ENCODE measurements at regions not wholly inside any gene's neighbourhood (a gene's known extent, or its start where the extent isn't known, plus 50 kb on each side); places are given as distances from the start of the nearest gene placed in this dataset.

DNA sequence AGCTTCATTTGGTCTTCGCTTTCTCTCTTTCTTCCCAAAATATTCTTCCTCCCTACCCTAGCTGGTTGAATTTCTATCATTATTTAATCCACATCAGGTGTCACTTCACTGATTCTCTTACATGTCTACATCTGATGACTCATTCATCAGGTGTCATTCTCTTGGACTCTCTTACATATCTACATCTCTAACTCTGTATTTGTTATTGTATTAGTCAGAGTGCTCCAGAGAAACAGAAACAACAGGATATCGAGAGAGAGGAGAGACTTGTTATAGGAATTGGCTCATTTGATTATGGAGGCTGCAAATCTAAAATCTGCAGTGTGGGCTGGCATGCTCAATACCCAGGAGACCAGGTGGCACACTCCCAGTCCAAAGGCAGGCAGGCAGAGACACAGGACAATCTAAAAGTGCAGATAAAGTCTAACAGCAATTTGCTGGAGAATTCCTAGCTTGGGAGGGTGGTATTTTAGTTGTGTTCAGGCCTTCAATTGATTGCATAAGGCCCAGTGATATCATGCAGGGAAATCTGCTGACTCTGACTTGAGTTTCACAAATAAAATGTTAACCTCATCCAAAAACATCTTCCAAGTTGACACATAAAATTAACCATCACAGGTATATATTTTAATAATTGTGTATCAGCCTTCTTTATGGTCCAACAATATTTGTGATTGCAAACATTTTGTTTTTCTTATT is 541.4 kb upstream of the SLITRK5 start:
- TF ChIP-seq POLR2A (IDR thresholded peaks at IDR 0.05) = no peak
- Histone ChIP-seq H3K9me3 (no peaks in the 10 kb centered on the region), H3K27me3 (no peaks in the 10 kb centered on the region), H3K4me3 (no peak overlapping the region), H3K36me3 (no peaks in the 10 kb centered on the region), H3K4me1 (no peaks in the 10 kb centered on the region), H3K27ac (no peak overlapping the region)
- 81 to 86% methylated on average over 2 of the region's 2 CpGs for WGBS, 2 donors
- intact Hi-C loops (cut with DNase I) = no loop called here
- no peak for DNase-seq

DNA sequence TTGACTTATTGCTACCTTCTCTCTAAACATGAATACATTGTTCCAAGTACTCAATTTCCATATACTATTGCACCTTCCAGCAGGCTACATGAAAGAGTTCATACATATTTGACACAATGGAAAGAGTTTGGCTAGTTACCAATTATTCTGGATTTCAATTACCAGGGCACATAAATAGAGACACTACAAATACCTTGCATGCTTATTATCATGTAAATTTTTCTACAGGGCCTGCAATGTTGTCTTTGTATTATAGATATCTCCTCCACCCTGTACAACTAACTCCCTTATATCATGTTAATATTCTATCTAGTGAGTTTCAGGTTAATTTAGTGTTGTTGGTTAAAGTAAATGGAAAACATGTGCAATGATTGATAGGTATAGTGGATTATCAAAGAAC is 540.7 kb upstream of the SLITRK5 start:
- H3K27ac ChIP-seq = no peak overlapping the region
- H3K9me3 ChIP-seq = no peaks in the 10 kb centered on the region
- H3K36me3 ChIP-seq = no peaks in the 10 kb centered on the region
- no peak for TF ChIP-seq POLR2A (IDR thresholded peaks at IDR 0.05)
- TF ChIP-seq EP300 (IDR thresholded peaks at IDR 0.05) = no peak
- no peak for TF ChIP-seq POLR2AphosphoS5 (IDR thresholded peaks at IDR 0.05)
- TF ChIP-seq, protein P1, sequence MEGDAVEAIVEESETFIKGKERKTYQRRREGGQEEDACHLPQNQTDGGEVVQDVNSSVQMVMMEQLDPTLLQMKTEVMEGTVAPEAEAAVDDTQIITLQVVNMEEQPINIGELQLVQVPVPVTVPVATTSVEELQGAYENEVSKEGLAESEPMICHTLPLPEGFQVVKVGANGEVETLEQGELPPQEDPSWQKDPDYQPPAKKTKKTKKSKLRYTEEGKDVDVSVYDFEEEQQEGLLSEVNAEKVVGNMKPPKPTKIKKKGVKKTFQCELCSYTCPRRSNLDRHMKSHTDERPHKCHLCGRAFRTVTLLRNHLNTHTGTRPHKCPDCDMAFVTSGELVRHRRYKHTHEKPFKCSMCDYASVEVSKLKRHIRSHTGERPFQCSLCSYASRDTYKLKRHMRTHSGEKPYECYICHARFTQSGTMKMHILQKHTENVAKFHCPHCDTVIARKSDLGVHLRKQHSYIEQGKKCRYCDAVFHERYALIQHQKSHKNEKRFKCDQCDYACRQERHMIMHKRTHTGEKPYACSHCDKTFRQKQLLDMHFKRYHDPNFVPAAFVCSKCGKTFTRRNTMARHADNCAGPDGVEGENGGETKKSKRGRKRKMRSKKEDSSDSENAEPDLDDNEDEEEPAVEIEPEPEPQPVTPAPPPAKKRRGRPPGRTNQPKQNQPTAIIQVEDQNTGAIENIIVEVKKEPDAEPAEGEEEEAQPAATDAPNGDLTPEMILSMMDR (IDR thresholded peaks at IDR 0.05) = no peak
- H3K4me1 ChIP-seq = no peaks in the 10 kb centered on the region
- no peaks in the 10 kb centered on the region for H3K27me3 ChIP-seq
- DNase-seq = no peak
- no peak overlapping the region for H3K4me3 ChIP-seq
- intact Hi-C loops (cut with DNase I) = no loop called here

DNA sequence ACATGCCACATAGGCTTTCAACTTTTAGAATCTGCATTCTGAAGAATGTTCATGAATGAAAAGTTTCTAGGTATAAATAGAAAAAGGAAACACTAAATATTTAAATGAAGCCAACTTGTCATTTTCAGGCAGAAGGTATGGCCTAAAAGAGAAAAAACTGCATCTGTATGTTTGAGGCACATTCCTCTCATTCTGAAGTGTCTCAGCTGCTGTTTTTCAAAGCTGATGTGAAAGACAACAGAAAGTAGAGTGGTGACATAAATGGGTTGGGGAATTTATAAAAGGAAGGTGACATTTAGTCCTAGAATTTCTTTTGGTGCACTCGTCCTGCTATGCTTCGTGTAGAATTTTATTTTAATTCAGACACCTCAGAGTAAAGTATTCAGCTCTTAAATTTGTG is 539.6 kb upstream of the SLITRK5 start:
- Histone ChIP-seq H3K4me3 (no peak overlapping the region), H3K9me3 (no peaks in the 10 kb centered on the region), H3K36me3 (no peaks in the 10 kb centered on the region), H3K27ac (no peak overlapping the region), H3K27me3 (no peaks in the 10 kb centered on the region), H3K4me1 (no peaks in the 10 kb centered on the region)
- intact Hi-C loops (cut with DNase I) = no loop called here
- WGBS, 2 donors = 65 to 70% methylated on average over 2 of the region's 2 CpGs
- TF ChIP-seq EP300 (IDR thresholded peaks at IDR 0.05) (no peak), POLR2AphosphoS5 (IDR thresholded peaks at IDR 0.05) (no peak), POLR2A (IDR thresholded peaks at IDR 0.05) (no peak)
- TF ChIP-seq, protein P1 (IDR thresholded peaks at IDR 0.05) = no peak
- DNase-seq = no peak

DNA sequence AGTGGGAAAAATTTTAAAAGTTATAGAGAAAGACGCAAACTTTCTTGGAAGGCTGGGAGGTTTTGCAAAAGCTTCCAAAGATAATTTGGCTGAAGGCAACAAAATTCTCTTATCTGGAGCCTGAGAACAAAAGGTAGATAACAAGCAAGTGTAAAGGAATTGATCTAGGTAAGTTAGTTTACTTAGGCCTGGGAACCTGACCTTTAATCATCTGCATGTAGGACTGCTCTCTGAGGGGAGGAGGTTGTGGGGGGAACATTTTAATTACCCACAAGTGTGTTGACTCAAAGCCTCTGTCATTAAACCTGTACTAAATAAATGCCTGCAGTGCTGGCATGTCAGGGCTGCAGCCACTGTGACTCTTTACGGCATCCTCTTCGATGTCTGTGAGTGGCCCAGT is 532.3 kb upstream of the SLITRK5 start:
- 88 to 95% methylated on average over 3 of the region's 3 CpGs for WGBS, 2 donors
- DNase-seq = no peak
- no peak overlapping the region for H3K4me3 ChIP-seq
- intact Hi-C loops (cut with DNase I) = no loop called here
- TF ChIP-seq EP300 (IDR thresholded peaks at IDR 0.05) = no peak
- TF ChIP-seq, protein P1 (IDR thresholded peaks at IDR 0.05) = no peak
- no peak for TF ChIP-seq POLR2AphosphoS5 (IDR thresholded peaks at IDR 0.05)
- no peak for TF ChIP-seq POLR2A (IDR thresholded peaks at IDR 0.05)
- no peaks in the 10 kb centered on the region for H3K36me3 ChIP-seq
- H3K27ac ChIP-seq = no peak overlapping the region
- H3K9me3 ChIP-seq = no peaks in the 10 kb centered on the region
- H3K27me3 ChIP-seq = no peaks in the 10 kb centered on the region
- no peaks in the 10 kb centered on the region for H3K4me1 ChIP-seq

DNA sequence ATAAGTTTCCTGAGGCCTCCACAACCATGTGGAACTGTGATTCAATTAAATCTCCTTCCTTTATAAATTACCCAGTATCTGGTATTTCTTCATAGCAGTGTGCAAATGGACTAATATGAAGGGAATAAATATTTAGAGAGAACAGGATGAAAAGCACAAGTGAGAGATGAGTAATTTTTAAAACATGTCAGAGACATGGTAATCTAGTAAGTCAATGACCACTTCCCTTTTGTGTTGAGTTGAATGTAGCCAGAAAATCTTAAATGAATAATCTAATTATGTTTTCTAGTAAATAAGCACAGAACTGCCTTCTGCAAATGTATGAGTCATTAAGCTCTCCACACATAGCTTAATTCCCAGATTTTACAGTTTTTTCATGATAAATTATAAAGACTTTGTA is 524.1 kb upstream of the SLITRK5 start:
- intact Hi-C loops (cut with DNase I) = no loop called here
- no peak overlapping the region for H3K4me3 ChIP-seq
- no peak overlapping the region for H3K27ac ChIP-seq
- no peaks in the 10 kb centered on the region for H3K4me1 ChIP-seq
- H3K36me3 ChIP-seq = no peaks in the 10 kb centered on the region
- H3K9me3 ChIP-seq = no peaks in the 10 kb centered on the region
- no peaks in the 10 kb centered on the region for H3K27me3 ChIP-seq
- TF ChIP-seq, protein P1 (IDR thresholded peaks at IDR 0.05) = no peak
- TF ChIP-seq EP300 (IDR thresholded peaks at IDR 0.05) (no peak), POLR2AphosphoS5 (IDR thresholded peaks at IDR 0.05) (no peak), POLR2A (IDR thresholded peaks at IDR 0.05) (no peak)
- DNase-seq = no peak

Data from sigmoid colon (tissue), 6 donors.